NOMO-1 (cell line): ENCODE measurements at regions not wholly inside any gene's neighbourhood (a gene's known extent, or its start where the extent isn't known, plus 50 kb on each side); places are given as distances from the start of the nearest gene placed in this dataset.

ENCODE experiments used
- DNase-seq, 2 experiments: peaks; one replicate each; lab custom pipeline; 2025; ENCODE audit not compliant: unreplicated experiment in 2 of 2; lab: John Stamatoyannopoulos, UW

- DNase-seq = no peak
These were observed 127.0 kb upstream of the TIAM1 start for GRCh38 chr21:31470896-31471694.

DNA sequence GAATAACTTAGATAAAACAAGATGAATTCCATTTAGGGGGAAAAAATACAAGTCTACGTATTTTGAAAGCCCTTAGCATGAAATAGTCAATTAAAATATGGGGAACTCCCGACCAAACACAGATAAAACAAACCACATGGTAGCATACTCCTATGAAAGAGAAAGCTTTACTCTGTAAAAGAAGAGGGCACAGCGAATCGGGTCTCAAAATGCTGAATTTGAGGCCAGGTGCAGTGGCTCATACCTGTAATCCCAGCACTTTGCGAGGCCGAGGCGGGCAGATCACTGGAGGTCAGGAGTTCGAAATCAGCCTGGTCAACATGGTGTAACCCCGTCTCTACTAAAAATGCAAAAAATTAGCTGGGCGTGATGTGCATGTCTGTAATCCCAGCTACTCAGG is 116.9 kb upstream of the TIAM1 start:
- DNase-seq = no peak

GRCh38 chr21:31459457-31459856 is 115.4 kb upstream of the TIAM1 start:
- no peak for DNase-seq

- DNase-seq = no peak
These were observed 113.6 kb upstream of the TIAM1 start for GRCh38 chr21:31457675-31458074.

DNA sequence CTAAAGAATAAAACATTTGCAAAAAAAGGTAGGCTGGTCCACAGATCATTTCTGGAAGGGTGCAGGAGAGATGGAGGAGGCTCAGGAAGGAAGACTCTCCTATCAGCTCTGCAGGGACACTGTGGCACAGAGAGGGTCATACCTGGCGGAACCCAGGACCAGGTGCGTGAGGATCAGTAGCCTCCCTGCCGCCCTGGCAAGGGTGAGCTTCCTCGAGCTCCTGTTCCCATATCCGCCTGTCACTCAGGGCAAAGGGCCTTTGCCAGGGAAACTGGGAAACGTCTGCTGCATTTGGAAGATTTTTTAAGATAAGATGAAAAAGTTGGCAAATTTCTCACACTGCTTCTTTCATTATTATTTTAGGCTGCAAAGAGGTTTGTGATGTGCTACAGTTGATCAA is 112.1 kb upstream of the TIAM1 start:
- DNase-seq = no peak

- no peak for DNase-seq
These were observed 111.4 kb upstream of the TIAM1 start for GRCh38 chr21:31455506-31455905.

GRCh38 chr21:31450980-31451379 is 106.9 kb upstream of the TIAM1 start:
- DNase-seq = no peak

- no peak for DNase-seq
These were observed 106.0 kb upstream of the TIAM1 start for GRCh38 chr21:31449921-31450535.

- DNase-seq = peak; percentile 20 to 24
These were observed 104.4 kb upstream of the TIAM1 start for GRCh38 chr21:31448496-31448895.

GRCh38 chr21:31447505-31447904 is 103.4 kb upstream of the TIAM1 start:
- DNase-seq = no peak

GRCh38 chr21:31446226-31446855 is 102.3 kb upstream of the TIAM1 start:
- DNase-seq = peak; percentile 19 to 59

- no peak for DNase-seq
These were observed 101.1 kb upstream of the TIAM1 start for GRCh38 chr21:31445137-31445536.

- peak; percentile 49 to 69 for DNase-seq
These were observed 99.9 kb upstream of the TIAM1 start for GRCh38 chr21:31443736-31444521.

DNA sequence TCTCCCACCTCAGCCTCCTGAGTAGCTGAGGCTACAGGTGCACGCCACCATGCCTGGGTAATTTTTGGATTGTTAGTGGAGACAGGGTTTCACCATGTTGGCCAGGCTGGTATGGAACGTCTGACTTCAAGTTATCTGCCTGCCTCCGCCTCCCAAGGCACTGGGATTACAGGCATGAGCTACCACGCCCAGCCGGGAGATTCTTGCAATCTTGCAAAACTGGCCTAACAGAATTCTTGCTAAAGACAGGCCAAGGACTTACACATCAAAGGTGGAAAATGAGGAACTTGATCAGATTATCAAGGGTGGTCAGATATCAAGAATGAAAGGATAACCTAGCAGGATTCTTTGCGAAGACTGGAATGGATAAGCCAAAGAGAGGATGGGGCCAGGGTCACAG is 98.3 kb upstream of the TIAM1 start:
- DNase-seq = no peak

GRCh38 chr21:31429506-31429905 is 85.4 kb upstream of the TIAM1 start:
- no peak for DNase-seq

DNA sequence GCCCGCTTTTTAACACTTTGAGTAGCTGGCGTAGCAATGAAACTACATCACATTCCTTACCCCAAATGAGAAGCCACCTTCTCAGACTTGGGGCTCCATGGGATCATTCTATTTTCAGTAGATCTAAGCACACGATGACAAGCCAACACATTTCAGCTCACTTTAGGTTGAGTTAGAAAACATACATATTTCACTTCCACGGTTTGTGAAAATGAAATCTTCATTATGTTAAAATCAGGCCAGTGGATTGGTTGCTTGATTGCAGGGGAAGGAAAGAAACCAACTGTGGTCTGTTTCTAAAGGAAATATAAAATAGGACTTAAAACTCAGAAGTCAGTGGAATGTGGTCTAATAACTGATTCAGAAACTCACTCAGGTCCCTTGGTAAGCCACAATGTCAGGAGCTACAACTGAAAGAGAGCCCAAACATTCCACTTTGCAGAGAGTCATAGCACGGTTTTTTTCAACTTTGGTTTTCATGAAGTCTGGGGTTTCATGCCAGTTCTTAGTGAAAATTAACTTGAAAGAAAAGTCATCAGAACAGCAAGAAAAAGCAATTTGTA is 82.3 kb upstream of the TIAM1 start:
- DNase-seq = no peak

DNA sequence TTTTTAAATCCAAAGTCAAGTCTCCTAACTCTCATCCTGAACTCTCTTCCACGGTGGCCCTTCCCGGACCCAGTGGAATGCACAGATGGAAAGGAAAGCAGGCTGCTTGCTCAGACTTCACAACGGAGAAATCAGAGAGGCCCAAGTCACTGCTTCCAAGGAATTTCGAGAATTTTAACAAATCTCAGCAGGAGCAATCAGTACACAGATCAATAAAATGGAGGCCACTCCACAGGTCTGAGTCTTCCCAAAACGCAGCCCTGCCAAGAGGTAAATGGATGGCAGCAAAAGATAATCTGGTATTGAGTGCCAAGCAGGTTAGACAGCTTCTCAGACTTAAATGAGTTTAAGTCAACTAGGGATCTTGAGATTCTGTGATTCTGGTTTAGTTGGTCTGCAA is 81.1 kb upstream of the TIAM1 start:
- DNase-seq = no peak

GRCh38 chr21:31424058-31424457 is 80.0 kb upstream of the TIAM1 start:
- DNase-seq = no peak

DNA sequence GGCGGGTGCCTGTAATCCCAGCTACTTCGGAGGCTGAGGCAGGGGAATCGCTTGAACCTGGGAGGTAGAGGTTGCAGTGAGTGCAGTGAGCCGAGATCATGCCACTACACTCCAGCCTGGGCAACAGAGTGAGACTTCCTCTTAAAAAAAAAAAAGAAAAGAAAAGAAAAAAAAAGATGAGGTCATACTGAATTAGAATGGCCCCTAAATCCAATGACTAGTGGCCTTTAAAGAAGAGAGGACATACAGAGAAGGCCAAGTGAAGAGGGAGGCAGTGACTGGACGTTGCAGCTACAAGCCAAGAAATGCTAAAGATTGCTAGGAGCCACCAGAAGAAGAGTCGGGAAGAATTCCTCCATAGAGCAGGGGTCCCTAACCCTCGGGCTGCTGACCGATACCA is 76.9 kb upstream of the TIAM1 start:
- no peak for DNase-seq

DNA sequence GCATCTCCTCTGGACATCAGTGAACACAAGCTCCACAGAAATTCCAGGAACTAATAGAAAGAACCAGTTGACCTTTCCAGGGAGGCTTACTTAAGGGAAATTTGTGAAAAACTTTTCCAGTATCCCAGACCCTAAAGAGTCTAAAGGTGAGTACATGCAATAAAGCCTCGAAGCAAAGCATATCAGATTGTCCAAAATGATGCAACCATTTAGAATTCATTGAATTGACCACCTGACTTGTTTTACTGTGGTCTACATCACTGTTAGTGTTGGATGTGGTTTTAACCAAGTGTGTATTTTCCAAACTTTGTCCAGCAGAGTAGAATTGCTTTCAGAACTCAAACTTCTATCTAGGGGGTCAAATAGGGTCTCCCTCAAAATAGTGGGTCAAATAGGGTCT is 76.3 kb upstream of the TIAM1 start:
- DNase-seq = no peak
